HepG2 (cell line): ENCODE measurements at regions not wholly inside any gene's neighbourhood (a gene's known extent, or its start where the extent isn't known, plus 50 kb on each side); places are given as distances from the start of the nearest gene placed in this dataset.

Experiments
- IRX3 ChIP-seq: sonication (generic); formaldehyde crosslinking; IDR thresholded peaks from 2 replicates; pipeline ENCODE4 v1.8.1; 2023; ENCODE audit warnings: mild to moderate bottlenecking, low read depth, missing genetic modification reagents, borderline replicate concordance
- NONO ChIP-seq, 2 experiments: fragments of 450-650 bp in 1 of 2; sonication (generic) in 1 of 2; formaldehyde crosslinking in 1 of 2; IDR thresholded peaks in 1 of 2; conservative IDR thresholded peaks in 1 of 2; 2 replicates each; pipeline versions ENCODE4 v1.6.1 to v1.8.0; 2017 to 2022; ENCODE audit warnings: mild to moderate bottlenecking in 1 of 2, missing genetic modification reagents in 1 of 2, moderate library complexity in 1 of 2
- ZNF382 ChIP-seq: sonication (generic); formaldehyde crosslinking; IDR thresholded peaks from 2 replicates; pipeline ENCODE4 v1.5.0; 2020; ENCODE audit warnings: missing genetic modification reagents, mild to moderate bottlenecking, borderline replicate concordance
- TF ChIP-seq, protein P1 (sequence below): sonication (generic); formaldehyde crosslinking; IDR thresholded peaks from 2 replicates; pipeline ENCODE4 v1.4.0; 2020; ENCODE audit warnings: mild to moderate bottlenecking, missing genetic modification reagents
- TF ChIP-seq, protein P2 (sequence below): sonication (generic); formaldehyde crosslinking; IDR thresholded peaks from 2 replicates; pipeline ENCODE4 v1.4.0; 2020; ENCODE audit warnings: mild to moderate bottlenecking, missing genetic modification reagents

- TF ChIP-seq, protein P1, sequence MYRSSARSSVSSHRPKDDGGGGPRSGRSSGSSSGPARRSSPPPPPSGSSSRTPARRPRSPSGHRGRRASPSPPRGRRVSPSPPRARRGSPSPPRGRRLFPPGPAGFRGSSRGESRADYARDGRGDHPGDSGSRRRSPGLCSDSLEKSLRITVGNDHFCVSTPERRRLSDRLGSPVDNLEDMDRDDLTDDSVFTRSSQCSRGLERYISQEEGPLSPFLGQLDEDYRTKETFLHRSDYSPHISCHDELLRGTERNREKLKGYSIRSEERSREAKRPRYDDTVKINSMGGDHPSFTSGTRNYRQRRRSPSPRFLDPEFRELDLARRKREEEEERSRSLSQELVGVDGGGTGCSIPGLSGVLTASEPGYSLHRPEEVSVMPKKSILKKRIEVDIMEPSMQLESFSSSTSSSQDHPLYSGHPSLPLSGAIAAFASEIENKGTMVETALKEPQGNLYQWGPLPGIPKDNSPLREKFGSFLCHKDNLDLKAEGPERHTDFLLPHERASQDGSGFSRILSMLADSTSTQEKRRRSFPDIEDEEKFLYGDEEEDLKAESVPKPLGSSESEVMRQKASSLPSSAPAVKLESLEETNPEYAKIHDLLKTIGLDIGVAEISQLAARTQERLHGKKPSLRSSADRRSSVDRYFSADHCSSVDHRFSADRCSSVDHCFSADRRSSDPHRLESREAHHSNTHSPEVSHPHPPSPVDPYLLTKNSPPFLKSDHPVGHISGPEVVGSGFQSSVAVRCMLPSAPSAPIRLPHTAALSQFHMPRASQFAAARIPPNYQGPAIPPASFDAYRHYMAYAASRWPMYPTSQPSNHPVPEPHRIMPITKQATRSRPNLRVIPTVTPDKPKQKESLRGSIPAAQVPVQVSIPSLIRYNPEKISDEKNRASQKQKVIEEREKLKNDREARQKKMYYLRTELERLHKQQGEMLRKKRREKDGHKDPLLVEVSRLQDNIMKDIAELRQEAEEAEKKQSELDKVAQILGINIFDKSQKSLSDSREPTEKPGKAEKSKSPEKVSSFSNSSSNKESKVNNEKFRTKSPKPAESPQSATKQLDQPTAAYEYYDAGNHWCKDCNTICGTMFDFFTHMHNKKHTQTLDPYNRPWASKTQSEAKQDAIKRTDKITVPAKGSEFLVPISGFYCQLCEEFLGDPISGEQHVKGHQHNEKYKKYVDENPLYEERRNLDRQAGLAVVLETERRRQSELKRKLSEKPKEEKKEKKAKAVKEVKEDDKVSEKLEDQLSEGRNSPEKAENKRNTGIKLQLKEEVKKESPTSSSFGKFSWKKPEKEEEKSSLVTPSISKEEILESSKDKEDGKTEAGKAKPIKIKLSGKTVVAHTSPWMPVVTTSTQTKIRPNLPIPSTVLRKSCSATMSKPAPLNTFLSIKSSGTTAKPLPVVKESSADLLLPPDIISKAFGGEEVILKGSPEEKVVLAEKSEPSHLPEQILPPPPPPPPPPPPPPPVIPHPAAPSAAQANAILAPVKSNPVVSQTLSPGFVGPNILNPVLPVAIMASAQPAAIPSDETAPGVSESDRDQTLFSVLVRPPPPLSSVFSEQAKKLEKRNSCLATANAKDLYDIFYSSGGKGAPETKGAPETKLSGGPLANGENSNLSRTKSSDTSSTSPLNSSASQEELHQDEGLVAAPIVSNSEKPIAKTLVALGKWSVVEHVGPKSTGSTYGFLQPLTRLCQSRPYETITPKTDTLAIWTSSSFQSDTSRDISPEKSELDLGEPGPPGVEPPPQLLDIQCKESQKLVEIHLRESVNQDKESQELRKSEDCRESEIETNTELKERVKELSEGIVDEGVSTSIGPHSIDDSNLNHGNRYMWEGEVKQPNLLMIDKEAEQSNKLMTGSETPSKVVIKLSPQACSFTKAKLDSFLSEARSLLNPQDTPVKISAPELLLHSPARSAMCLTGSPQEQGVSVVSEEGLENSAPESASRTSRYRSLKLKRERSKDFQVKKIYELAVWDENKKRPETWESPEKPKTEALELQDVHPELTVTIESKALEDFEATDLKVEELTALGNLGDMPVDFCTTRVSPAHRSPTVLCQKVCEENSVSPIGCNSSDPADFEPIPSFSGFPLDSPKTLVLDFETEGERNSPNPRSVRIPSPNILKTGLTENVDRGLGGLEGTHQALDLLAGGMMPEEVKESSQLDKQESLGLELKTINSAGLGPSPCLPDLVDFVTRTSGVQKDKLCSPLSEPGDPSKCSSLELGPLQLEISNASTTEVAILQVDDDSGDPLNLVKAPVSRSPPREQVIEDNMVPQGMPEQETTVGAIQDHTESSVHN: no peak
- TF ChIP-seq, protein P2, sequence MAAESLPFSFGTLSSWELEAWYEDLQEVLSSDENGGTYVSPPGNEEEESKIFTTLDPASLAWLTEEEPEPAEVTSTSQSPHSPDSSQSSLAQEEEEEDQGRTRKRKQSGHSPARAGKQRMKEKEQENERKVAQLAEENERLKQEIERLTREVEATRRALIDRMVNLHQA: no peak
- no peak for TF ChIP-seq ZNF382 (CRISPR knock-in tag)
- no peak for TF ChIP-seq IRX3 (CRISPR knock-in tag)
- no peak for TF ChIP-seq NONO (IDR thresholded peaks at IDR 0.05)
- TF ChIP-seq NONO (CRISPR knock-in tag; conservative IDR thresholded peaks at IDR 0.05): no peak
Observed at GRCh38 chr10:21406595-21407193, 118.8 kb downstream of the SKIDA1 start (continued).
